ENCODE measurements at regions not wholly inside any gene's neighbourhood (a gene's known extent, or its start where the extent isn't known, plus 50 kb on each side); places are given as distances from the start of the nearest gene placed in this dataset.

GRCh38 chr18:67651438-67651837, 134.9 kb upstream of the DSEL start:
- DNase-seq (ENCODE audit: low spot score): no peak
- intact Hi-C loops (cut with DNase I): no loop called here

- intact Hi-C loops (cut with DNase I): no loop called here
- DNase-seq (ENCODE audit: low spot score): no peak
Measured at GRCh38 chr18:67650686-67651385, 134.3 kb upstream of the DSEL start.

- DNase-seq (ENCODE audit: low spot score): no peak
- intact Hi-C loops (cut with DNase I): no loop called here
Measured at GRCh38 chr18:67646890-67647289, 130.4 kb upstream of the DSEL start.

- intact Hi-C loops (cut with DNase I): no loop called here
Measured at GRCh38 chr18:67644226-67644625, 127.7 kb upstream of the DSEL start.

GRCh38 chr18:67639872-67640271, 123.4 kb upstream of the DSEL start:
- intact Hi-C loops (cut with DNase I): no loop called here
- no peak for DNase-seq (ENCODE audit: low spot score)

More at GRCh38 chr18:67644226-67644625, 127.7 kb upstream of the DSEL start:
- no peak for DNase-seq (ENCODE audit: low spot score)

GRCh38 chr18:67636597-67637385, 120.3 kb upstream of the DSEL start:
- DNase-seq (ENCODE audit: low spot score): no peak
- intact Hi-C loops (cut with DNase I): no loop called here

- DNase-seq (ENCODE audit: low spot score): no peak
- intact Hi-C loops (cut with DNase I): no loop called here
Measured at GRCh38 chr18:67634631-67635338, 118.3 kb upstream of the DSEL start.

GRCh38 chr18:67633939-67634338, 117.4 kb upstream of the DSEL start:
- no peak for DNase-seq (ENCODE audit: low spot score)
- intact Hi-C loops (cut with DNase I): no loop called here

- intact Hi-C loops (cut with DNase I): no loop called here
- DNase-seq (ENCODE audit: low spot score): no peak
Measured at GRCh38 chr18:67621906-67622305, 105.4 kb upstream of the DSEL start.

GRCh38 chr18:67621049-67621713, 104.7 kb upstream of the DSEL start:
- DNase-seq (ENCODE audit: low spot score): no peak
- intact Hi-C loops (cut with DNase I): no loop called here

GRCh38 chr18:67618061-67618460, 101.5 kb upstream of the DSEL start:
- intact Hi-C loops (cut with DNase I): no loop called here

GRCh38 chr18:67615876-67616275, 99.4 kb upstream of the DSEL start:
- intact Hi-C loops (cut with DNase I): no loop called here
- no peak for DNase-seq (ENCODE audit: low spot score)

More at GRCh38 chr18:67618061-67618460, 101.5 kb upstream of the DSEL start:
- no peak for DNase-seq (ENCODE audit: low spot score)

- DNase-seq (ENCODE audit: low spot score): no peak
- intact Hi-C loops (cut with DNase I): no loop called here
Measured at GRCh38 chr18:67613731-67614130, 97.2 kb upstream of the DSEL start.

GRCh38 chr18:67612281-67612680, 95.8 kb upstream of the DSEL start:
- intact Hi-C loops (cut with DNase I): no loop called here

GRCh38 chr18:67608615-67609273, 92.2 kb upstream of the DSEL start:
- DNase-seq (ENCODE audit: low spot score): no peak
- intact Hi-C loops (cut with DNase I): no loop called here

More at GRCh38 chr18:67612281-67612680, 95.8 kb upstream of the DSEL start:
- no peak for DNase-seq (ENCODE audit: low spot score)

GRCh38 chr18:67608191-67608590, 91.7 kb upstream of the DSEL start:
- intact Hi-C loops (cut with DNase I): no loop called here

GRCh38 chr18:67600181-67601180, 84.0 kb upstream of the DSEL start:
- DNase-seq (ENCODE audit: low spot score): no peak
- intact Hi-C loops (cut with DNase I): no loop called here

More at GRCh38 chr18:67608191-67608590, 91.7 kb upstream of the DSEL start:
- no peak for DNase-seq (ENCODE audit: low spot score)

GRCh38 chr18:67599277-67599676, 82.8 kb upstream of the DSEL start:
- intact Hi-C loops (cut with DNase I): no loop called here

More at GRCh38 chr18:67599277-67599676, 82.8 kb upstream of the DSEL start:
- DNase-seq (ENCODE audit: low spot score): no peak
